H1 (cell line): ENCODE measurements at regions not wholly inside any gene's neighbourhood (a gene's known extent, or its start where the extent isn't known, plus 50 kb on each side); places are given as distances from the start of the nearest gene placed in this dataset.

Experiments used
- CHD7 ChIP-seq: fragments of 300-600 bp; sonication (generic); IDR thresholded peaks from 2 replicates; pipeline ENCODE4 v1.7.1; 2012; ENCODE audit warnings: low read length, moderate library complexity, mild to moderate bottlenecking, inconsistent platforms; ENCODE audit not compliant: insufficient replicate concordance
- GTF2F1 ChIP-seq: IDR thresholded peaks from 2 replicates; pipeline ENCODE4 v1.6.1; 2012; ENCODE audit warnings: low read depth, low read length, improper control_type of control experiment, borderline replicate concordance
- KDM1A ChIP-seq: fragments of 200-600, 300-600 bp; sonication (generic); IDR thresholded peaks from 2 replicates; pipeline ENCODE4 v1.7.1; 2016; ENCODE audit warnings: mild to moderate bottlenecking, low read length, borderline replicate concordance
- RBBP5 ChIP-seq: IDR thresholded peaks from 2 replicates; pipeline ENCODE4 v1.7.1; 2012; ENCODE audit warnings: low read depth, mild to moderate bottlenecking, inconsistent platforms, low read length, moderate library complexity, borderline replicate concordance
- RNF2 ChIP-seq: fragments of 200-900, 300-1000 bp; sonication (generic); IDR thresholded peaks from 2 replicates; pipeline ENCODE4 v1.7.1; 2016; ENCODE audit warnings: borderline replicate concordance, low read depth, mild to moderate bottlenecking, antibody characterized with exemption, low read length; ENCODE audit not compliant: poor library complexity, severe bottlenecking; ENCODE audit errors: missing control alignments

DNA sequence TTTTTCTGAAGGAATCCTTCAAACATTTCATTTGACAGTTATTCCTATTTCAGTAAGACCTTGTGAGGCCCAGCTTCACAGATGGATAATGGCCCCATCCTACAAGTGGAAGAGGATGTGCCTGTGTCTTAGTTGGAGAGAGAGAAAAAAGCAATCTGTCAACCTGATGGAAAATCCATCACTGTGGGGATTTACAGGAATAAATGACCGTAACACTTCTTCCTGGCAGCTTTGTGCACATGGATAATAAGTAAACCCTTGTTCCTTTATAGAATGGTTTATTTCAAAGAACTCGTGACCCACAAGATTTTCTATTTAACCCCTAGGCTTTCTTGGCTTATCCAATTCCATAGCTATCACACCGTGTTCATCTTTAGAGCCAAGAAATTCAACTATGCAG lies 121.4 kb upstream of the PCED1B start (continued):
- TF ChIP-seq CHD7, result no peak
- TF ChIP-seq GTF2F1, result no peak
- no peak for TF ChIP-seq KDM1A
- TF ChIP-seq RNF2, result no peak
- no peak for TF ChIP-seq RBBP5
